Epithelial cell of proximal tubule (primary cell): ENCODE measurements at regions not wholly inside any gene's neighbourhood (a gene's known extent, or its start where the extent isn't known, plus 50 kb on each side); places are given as distances from the start of the nearest gene placed in this dataset.

Experiments used
- DNase-seq: peaks from one replicate; pipeline ENCODE4 v3.0.0-alpha.2; 2011; ENCODE audit warnings: low read depth
- H3K4me3 ChIP-seq: 2 replicates; pipeline ENCODE4 v1.5.1; 2011; ENCODE audit warnings: low read depth, mild to moderate bottlenecking, low read length
- CTCF ChIP-seq: conservative IDR thresholded peaks from 2 replicates; pipeline ENCODE4 v1.5.1; 2012; ENCODE audit warnings: low read depth, mild to moderate bottlenecking, low read length

DNA sequence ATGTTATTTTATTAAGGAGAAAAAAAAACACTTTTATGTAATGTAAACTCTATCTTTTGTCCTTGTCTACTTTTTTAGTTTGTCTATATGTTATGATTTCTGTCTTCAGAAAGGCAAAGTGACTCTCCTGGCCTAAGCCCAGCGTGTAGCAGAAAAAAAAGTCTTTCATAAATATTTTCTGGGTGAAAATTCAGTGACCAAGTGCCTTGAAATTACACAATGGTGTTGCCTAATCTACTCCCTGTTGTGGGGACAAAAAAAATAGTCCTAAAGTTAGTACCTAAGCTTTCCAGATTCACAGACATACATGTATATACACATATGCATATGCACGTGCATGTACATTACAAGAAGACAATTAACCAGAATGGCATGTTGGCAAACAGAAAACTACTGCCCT is 1257.8 kb upstream of the SORCS1 start:
- TF ChIP-seq CTCF = no peak
- H3K4me3 ChIP-seq = no peak overlapping the region
- DNase-seq = no peak

DNA sequence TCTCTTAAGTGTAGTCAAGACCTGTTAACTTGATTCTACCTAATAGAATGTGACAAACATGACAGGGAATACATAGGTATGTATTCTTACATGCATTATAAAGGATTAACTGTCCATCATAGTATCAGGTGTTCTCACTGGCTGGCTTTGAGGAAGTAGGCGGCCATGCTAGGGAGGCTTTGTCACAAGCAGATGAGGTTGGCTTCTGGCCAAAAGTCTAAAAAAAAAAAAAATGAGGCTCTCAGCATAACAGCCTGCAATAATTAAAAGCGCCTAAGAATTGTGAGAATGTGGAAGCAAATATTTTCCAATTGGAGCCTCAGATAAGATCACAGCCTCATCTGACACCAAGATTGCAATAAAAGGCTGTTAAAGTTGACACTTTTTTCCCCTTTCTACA is 1256.8 kb upstream of the SORCS1 start:
- DNase-seq = no peak
- H3K4me3 ChIP-seq = no peak overlapping the region
- TF ChIP-seq CTCF = no peak

- no peak for TF ChIP-seq CTCF
- DNase-seq = no peak
- H3K4me3 ChIP-seq = no peak overlapping the region
Observed at GRCh38 chr10:108413954-108414353, 1249.4 kb upstream of the SORCS1 start.

- no peak for TF ChIP-seq CTCF
- DNase-seq = no peak
- no peak overlapping the region for H3K4me3 ChIP-seq
Observed at GRCh38 chr10:108412323-108412722, 1247.8 kb upstream of the SORCS1 start.

GRCh38 chr10:108411894-108412293 is 1247.4 kb upstream of the SORCS1 start:
- DNase-seq = no peak
- H3K4me3 ChIP-seq = no peak overlapping the region
- TF ChIP-seq CTCF = no peak

DNA sequence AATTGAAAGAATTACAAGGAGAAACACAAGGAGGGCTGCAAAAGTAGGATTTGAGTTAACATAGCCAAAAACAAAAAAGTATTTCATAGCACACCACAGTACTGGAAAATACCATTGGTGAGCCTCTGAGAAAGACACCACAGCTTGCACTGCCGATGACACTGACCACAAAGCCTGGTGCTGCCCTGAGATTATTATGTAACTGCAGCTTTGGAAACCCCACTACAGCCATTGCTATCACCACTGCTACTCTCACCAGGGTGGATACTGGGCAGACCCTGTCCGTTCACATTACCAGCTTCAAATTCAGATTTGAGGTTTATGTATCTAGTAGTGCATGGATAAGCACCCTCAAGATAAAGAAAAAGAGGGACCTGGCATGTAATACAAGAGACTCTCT is 1246.7 kb upstream of the SORCS1 start:
- DNase-seq = no peak
- no peak overlapping the region for H3K4me3 ChIP-seq
- no peak for TF ChIP-seq CTCF

- no peak for TF ChIP-seq CTCF
- no peak for DNase-seq
- no peak overlapping the region for H3K4me3 ChIP-seq
Observed at GRCh38 chr10:108410236-108410635, 1245.7 kb upstream of the SORCS1 start.
